ENCODE measurements at regions not wholly inside any gene's neighbourhood (a gene's known extent, or its start where the extent isn't known, plus 50 kb on each side); places are given as distances from the start of the nearest gene placed in this dataset.
"Not testable (repeated sequence)": the region's sequence is repeated elsewhere in the genome, so short reads cannot be mapped to it uniquely, and the experiment has no call there.

DNA sequence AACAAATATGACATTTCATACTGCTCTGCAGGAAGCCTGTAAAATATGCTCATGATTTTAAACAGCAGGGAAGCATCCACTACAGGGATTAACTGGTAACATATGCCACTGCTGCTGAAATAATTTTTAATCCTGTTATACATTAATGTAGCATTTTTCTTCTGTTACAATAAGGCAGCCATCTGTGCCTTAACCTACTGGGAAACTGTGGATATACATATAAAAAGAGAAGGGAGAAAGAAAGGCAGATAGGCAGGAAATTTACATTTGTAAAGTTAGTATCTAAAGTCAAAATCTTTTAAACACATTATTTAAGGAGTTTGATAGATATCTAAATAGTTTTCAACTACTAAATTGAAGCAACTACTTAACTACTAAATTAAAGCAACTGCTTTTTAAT lies 514.6 kb upstream of the KLHL4 start:
- CTCF ChIA-PET, result no interaction called here
- Histone ChIP-seq H3K27me3 (ENCODE audit: control insufficient read depth, insufficient read depth, low read length) (no peaks in the 10 kb centered on the region), H3K27ac (ENCODE audit: low read depth, low read length) (no peak overlapping the region), H3K4me3 (ENCODE audit: low read depth, low read length) (no peak overlapping the region), H3K9me3 (ENCODE audit: control insufficient read depth, insufficient read depth, low read length) (no peaks in the 10 kb centered on the region)
- TF ChIP-seq, protein P1, sequence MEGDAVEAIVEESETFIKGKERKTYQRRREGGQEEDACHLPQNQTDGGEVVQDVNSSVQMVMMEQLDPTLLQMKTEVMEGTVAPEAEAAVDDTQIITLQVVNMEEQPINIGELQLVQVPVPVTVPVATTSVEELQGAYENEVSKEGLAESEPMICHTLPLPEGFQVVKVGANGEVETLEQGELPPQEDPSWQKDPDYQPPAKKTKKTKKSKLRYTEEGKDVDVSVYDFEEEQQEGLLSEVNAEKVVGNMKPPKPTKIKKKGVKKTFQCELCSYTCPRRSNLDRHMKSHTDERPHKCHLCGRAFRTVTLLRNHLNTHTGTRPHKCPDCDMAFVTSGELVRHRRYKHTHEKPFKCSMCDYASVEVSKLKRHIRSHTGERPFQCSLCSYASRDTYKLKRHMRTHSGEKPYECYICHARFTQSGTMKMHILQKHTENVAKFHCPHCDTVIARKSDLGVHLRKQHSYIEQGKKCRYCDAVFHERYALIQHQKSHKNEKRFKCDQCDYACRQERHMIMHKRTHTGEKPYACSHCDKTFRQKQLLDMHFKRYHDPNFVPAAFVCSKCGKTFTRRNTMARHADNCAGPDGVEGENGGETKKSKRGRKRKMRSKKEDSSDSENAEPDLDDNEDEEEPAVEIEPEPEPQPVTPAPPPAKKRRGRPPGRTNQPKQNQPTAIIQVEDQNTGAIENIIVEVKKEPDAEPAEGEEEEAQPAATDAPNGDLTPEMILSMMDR (IDR thresholded peaks at IDR 0.05; ENCODE audit: low read depth, low read length), result no peak
- POLR2A ChIA-PET, result no interaction called here
- DNase-seq (ENCODE audit: low read depth, low spot score), result no peak

DNA sequence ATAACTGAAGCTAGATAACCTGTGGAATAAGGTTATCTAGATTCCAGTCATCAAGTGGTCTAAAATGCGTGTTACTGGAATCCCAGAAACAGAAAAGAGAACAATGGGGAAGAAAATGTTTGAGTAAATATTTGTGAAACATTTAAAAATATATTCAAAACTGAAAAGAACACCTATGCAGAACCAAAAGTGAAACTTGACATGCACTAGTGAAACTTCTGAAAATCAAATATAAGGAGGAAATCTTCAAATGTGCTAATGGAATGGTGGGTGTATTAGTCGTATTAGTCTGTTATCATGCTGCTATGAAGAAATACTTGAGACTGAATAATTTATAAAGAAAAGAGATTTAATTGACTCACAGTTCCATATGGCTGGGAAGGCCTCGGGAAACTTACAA lies 512.4 kb upstream of the KLHL4 start:
- no peak overlapping the region for H3K4me3 ChIP-seq (ENCODE audit: low read depth, low read length)
- TF ChIP-seq, protein P1 (IDR thresholded peaks at IDR 0.05; ENCODE audit: low read depth, low read length), result no peak
- CTCF ChIA-PET, result no interaction called here
- no peak overlapping the region for H3K27ac ChIP-seq (ENCODE audit: low read depth, low read length)
- no peaks in the 10 kb centered on the region for H3K9me3 ChIP-seq (ENCODE audit: control insufficient read depth, insufficient read depth, low read length)
- POLR2A ChIA-PET, result no interaction called here
- no peaks in the 10 kb centered on the region for H3K27me3 ChIP-seq (ENCODE audit: control insufficient read depth, insufficient read depth, low read length)
- DNase-seq (ENCODE audit: low read depth, low spot score), result no peak

GRCh38 chrX:87005885-87006284 lies 511.7 kb upstream of the KLHL4 start:
- Histone ChIP-seq H3K27me3 (ENCODE audit: control insufficient read depth, insufficient read depth, low read length) (no peaks in the 10 kb centered on the region), H3K27ac (ENCODE audit: low read depth, low read length) (no peak overlapping the region), H3K9me3 (ENCODE audit: control insufficient read depth, insufficient read depth, low read length) (no peaks in the 10 kb centered on the region), H3K4me3 (ENCODE audit: low read depth, low read length) (no peak overlapping the region)
- ChIA-PET POLR2A (no interaction called here), CTCF (no interaction called here)
- TF ChIP-seq, protein P1 (IDR thresholded peaks at IDR 0.05; ENCODE audit: low read depth, low read length), result no peak
- DNase-seq (ENCODE audit: low read depth, low spot score), result no peak

DNA sequence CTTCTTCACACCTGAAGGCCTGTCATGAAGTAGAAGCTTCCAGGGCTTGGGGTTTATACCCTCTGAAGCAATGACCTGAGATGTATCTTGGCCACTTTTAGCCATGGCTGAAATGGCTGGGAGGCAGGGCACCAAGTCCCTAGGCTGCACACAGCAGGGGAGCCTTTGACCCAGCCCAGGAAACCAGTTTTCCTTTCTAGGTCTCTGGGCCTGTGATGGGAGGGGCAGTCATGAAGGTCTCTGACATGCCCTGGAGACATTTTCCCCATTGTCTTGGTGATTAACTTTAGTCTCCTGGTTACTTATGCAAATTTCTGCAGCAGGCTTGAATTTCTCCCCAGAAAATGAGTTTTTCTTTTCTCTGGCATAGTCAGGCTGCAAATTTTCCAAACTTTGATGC lies 511.0 kb upstream of the KLHL4 start:
- Histone ChIP-seq H3K27me3 (ENCODE audit: control insufficient read depth, insufficient read depth, low read length) (no peaks in the 10 kb centered on the region), H3K27ac (ENCODE audit: low read depth, low read length) (no peak overlapping the region), H3K9me3 (ENCODE audit: control insufficient read depth, insufficient read depth, low read length) (no peaks in the 10 kb centered on the region), H3K4me3 (ENCODE audit: low read depth, low read length) (no peak overlapping the region)
- TF ChIP-seq, protein P1 (IDR thresholded peaks at IDR 0.05; ENCODE audit: low read depth, low read length), result no peak
- DNase-seq (ENCODE audit: low read depth, low spot score), result no peak
- CTCF ChIA-PET, result no interaction called here
- POLR2A ChIA-PET, result no interaction called here

GRCh38 chrX:87017210-87017609 lies 500.4 kb upstream of the KLHL4 start:
- POLR2A ChIA-PET, result no interaction called here
- Histone ChIP-seq H3K4me3 (ENCODE audit: low read depth, low read length) (no peak overlapping the region), H3K27me3 (ENCODE audit: control insufficient read depth, insufficient read depth, low read length) (no peaks in the 10 kb centered on the region), H3K27ac (ENCODE audit: low read depth, low read length) (no peak overlapping the region), H3K9me3 (ENCODE audit: control insufficient read depth, insufficient read depth, low read length) (peaks cover 7% of the 10 kb centered on the region)
- TF ChIP-seq, protein P1 (IDR thresholded peaks at IDR 0.05; ENCODE audit: low read depth, low read length), result no peak
- DNase-seq (ENCODE audit: low read depth, low spot score), result no peak
- CTCF ChIA-PET, result no interaction called here

DNA sequence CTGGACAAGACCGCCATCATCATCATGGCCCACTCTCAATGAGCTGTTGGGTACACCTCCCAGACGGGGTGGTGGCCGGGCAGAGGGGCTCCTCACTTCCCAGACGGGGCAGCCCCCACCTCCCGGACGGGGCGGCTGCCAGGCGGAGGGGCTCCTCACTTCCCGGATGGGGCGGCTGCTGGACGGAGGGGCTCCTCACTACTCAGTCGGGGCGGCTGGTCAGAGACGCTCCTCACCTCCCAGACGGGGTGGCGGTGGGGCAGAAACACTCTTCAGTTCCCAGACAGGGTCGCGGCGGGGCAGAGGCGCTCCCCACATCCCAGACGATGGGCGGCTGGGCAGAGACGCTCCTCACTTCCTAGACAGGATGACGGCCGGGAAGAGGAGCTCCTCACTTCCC lies 484.5 kb upstream of the KLHL4 start:
- H3K4me3 ChIP-seq (ENCODE audit: low read depth, low read length); H3K27me3 ChIP-seq (ENCODE audit: control insufficient read depth, insufficient read depth, low read length); POLR2A ChIA-PET; H3K27ac ChIP-seq (ENCODE audit: low read depth, low read length); DNase-seq (ENCODE audit: low read depth, low spot score); H3K9me3 ChIP-seq (ENCODE audit: control insufficient read depth, insufficient read depth, low read length); CTCF ChIA-PET: not testable (repeated sequence)

All from AG04450 (cell line).